ENCODE measurements at regions not wholly inside any gene's neighbourhood (a gene's known extent, or its start where the extent isn't known, plus 50 kb on each side); places are given as distances from the start of the nearest gene placed in this dataset.

GRCh38 chr14:22218728-22219127 lies 370.3 kb downstream of the DAD1 start:
- TF ChIP-seq POLR2A (IDR thresholded peaks at IDR 0.05; ENCODE audit: low read depth, low read length) (no peak), CREM (IDR thresholded peaks at IDR 0.05; ENCODE audit: low read depth) (no peak), ETV6 (conservative IDR thresholded peaks at IDR 0.05 in 1 of 2, IDR thresholded peaks at IDR 0.05 in 1 of 2; ENCODE audit: borderline replicate concordance in 1 of 2, low read depth in 1 of 2) (no peak), SRF (IDR thresholded peaks at IDR 0.05; ENCODE audit: low read depth in 2 of 2, low read length in 2 of 2) (no peak)
- TF ChIP-seq, protein P1, sequence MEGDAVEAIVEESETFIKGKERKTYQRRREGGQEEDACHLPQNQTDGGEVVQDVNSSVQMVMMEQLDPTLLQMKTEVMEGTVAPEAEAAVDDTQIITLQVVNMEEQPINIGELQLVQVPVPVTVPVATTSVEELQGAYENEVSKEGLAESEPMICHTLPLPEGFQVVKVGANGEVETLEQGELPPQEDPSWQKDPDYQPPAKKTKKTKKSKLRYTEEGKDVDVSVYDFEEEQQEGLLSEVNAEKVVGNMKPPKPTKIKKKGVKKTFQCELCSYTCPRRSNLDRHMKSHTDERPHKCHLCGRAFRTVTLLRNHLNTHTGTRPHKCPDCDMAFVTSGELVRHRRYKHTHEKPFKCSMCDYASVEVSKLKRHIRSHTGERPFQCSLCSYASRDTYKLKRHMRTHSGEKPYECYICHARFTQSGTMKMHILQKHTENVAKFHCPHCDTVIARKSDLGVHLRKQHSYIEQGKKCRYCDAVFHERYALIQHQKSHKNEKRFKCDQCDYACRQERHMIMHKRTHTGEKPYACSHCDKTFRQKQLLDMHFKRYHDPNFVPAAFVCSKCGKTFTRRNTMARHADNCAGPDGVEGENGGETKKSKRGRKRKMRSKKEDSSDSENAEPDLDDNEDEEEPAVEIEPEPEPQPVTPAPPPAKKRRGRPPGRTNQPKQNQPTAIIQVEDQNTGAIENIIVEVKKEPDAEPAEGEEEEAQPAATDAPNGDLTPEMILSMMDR (IDR thresholded peaks at IDR 0.05 in 2 of 3, conservative IDR thresholded peaks at IDR 0.05 in 1 of 3; ENCODE audit: control insufficient read depth in 2 of 3, extremely low read depth in 1 of 3, insufficient read depth in 1 of 3, low read depth in 3 of 3, low read length in 3 of 3), result no peak
